Stimulated activated CD8-positive, alpha-beta memory T cell treated with anti-CD3 and anti-CD28 coated beads, Interleukin-15, amount 100 ng/mL, for 4 hours (primary cell): ENCODE measurements at regions not wholly inside any gene's neighbourhood (a gene's known extent, or its start where the extent isn't known, plus 50 kb on each side); places are given as distances from the start of the nearest gene placed in this dataset.
"Not testable (repeated sequence)": the region's sequence is repeated elsewhere in the genome, so short reads cannot be mapped to it uniquely, and the experiment has no call there.

Experiments used
- DNase-seq, 2 donors: peaks; one replicate each; pipeline ENCODE4 v3.0.0-alpha.2; 2020; ENCODE audit warnings: low read depth in 2 of 2

DNA sequence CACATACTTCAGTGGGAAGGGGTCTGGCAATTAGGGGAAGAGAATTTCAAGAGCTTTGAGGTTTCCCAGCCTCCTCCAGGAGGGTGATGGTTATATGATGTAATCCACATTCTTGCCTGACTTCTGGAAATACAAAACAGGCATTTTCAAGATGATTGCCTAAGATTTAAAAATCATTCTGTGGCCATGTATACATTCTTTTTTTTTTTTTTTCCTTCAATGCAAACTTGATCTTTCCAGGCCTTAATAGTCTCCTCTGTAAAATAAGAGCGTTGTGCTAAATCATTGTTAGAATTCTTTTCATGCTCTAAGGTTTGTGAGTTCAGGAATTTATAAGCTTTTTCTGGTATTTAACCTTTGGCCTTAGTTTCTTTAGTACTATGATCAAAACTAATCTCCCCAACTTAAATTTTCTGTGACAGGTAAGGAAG is 192.3 kb upstream of the HMCN1 start:
- DNase-seq, result no peak

- no peak for DNase-seq
Observed at GRCh38 chr1:185540295-185540694, 193.9 kb upstream of the HMCN1 start.

GRCh38 chr1:185539277-185539943 is 194.8 kb upstream of the HMCN1 start:
- no peak for DNase-seq

GRCh38 chr1:185538309-185538898 is 195.8 kb upstream of the HMCN1 start:
- DNase-seq, result not testable (repeated sequence)

DNA sequence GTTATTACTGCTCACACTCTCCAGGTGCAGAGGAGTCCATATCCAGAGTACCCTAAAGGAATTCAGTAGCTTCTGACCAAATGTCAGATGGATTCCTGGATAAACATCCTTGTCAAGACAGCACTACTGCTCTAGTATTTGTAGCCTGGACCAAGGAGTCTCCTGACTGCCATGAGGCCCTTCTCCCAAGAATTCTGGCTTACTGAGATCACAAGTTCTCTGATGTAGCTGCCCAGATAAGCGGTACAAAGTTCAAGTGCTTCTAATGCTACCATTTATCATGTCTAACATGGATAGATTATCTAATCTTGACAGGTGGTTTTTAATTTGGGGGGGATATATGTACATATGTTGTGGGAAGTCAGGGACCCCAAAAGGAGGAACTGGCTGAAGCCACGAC is 196.6 kb upstream of the HMCN1 start:
- DNase-seq, result no peak

- DNase-seq, result no peak
Observed at GRCh38 chr1:185536165-185536920, 197.8 kb upstream of the HMCN1 start.

- no peak for DNase-seq
Observed at GRCh38 chr1:185535621-185536020, 198.6 kb upstream of the HMCN1 start.

GRCh38 chr1:185534801-185535200 is 199.4 kb upstream of the HMCN1 start:
- DNase-seq, result no peak

DNA sequence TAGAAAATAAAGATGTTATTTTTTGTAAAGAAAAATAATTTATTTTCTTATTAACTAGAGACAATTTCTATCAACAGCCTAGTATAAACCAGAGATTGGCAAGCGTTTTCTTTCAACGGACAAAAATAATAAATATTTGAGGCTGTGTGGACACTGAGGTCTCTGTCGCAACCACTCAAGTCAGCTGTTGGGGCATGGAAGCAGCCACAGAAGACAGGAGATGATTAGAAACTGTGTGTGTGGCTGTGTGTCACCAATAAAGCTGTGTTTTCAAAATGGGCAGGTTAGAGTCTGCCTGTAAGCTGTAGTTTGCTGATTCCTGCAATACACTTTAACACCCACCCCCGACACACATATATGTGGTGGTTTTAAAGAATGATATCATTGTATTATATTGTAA is 200.6 kb upstream of the HMCN1 start:
- DNase-seq, result no peak

DNA sequence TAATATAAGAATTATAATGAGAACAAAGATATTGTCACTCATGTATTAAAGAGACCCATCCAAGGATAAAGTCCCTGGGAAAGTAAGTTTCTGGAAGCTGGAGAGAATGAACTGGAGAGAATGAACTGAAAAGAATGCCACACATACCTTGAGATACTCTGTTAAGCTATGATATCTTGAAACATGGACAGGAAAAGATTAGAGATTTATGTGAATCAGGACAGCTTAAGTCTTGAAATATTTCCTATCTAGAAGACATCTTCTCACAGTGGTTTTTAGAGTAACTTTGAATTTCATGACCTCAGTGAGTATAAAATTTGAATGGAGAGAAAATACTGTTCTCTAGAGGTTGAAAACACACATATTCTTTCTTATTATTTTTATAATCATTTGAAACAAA is 201.3 kb upstream of the HMCN1 start:
- no peak for DNase-seq

GRCh38 chr1:185531838-185532237 is 202.4 kb upstream of the HMCN1 start:
- DNase-seq, result no peak

DNA sequence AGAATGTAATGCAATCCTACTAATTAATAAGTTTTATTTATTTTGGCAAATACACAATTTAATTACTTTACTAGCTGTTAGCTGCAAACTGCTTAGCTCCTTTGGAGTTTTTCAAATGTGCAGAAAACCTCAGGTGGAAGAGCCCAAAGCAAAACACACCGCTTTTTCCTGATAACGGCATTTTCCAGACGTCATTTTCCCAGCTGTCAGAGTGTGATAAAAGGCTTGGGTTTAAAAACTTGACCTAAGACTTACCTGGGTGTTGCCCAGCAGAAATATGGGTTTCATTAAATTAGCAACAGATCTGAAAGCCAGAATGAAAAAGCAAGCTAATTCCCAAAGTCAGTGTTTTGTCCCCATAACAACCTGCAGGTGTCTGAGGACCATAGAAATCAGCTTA is 204.0 kb upstream of the HMCN1 start:
- DNase-seq, result no peak

- DNase-seq, result no peak
Observed at GRCh38 chr1:185529673-185530072, 204.5 kb upstream of the HMCN1 start.

DNA sequence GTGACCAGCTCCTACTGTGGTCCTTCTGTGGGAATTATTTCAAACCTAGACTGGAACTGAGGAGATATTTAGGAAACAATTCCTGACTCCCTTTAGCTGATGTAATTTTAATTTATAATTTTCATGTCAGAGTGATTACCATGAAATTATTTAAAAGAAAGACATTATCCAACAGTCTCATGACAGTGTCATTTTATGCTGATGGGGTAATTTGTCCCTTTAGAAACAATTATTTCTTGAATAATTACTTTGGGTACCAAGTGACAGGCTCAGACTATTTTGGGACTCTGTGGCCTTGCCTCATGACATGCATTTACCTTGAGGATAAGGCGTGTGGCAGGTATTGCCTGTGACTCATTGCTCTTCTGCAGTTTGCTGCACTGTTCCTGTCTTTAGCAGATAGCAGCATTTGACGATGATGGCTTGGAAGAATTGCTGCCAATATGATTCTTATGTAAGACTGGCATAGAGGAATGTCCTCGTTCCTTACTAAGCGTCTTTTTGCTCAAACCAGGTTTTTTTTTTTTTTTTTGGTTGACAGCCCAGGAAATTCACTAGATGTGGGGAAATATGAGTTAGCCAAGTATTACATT is 206.0 kb upstream of the HMCN1 start:
- DNase-seq, result no peak

DNA sequence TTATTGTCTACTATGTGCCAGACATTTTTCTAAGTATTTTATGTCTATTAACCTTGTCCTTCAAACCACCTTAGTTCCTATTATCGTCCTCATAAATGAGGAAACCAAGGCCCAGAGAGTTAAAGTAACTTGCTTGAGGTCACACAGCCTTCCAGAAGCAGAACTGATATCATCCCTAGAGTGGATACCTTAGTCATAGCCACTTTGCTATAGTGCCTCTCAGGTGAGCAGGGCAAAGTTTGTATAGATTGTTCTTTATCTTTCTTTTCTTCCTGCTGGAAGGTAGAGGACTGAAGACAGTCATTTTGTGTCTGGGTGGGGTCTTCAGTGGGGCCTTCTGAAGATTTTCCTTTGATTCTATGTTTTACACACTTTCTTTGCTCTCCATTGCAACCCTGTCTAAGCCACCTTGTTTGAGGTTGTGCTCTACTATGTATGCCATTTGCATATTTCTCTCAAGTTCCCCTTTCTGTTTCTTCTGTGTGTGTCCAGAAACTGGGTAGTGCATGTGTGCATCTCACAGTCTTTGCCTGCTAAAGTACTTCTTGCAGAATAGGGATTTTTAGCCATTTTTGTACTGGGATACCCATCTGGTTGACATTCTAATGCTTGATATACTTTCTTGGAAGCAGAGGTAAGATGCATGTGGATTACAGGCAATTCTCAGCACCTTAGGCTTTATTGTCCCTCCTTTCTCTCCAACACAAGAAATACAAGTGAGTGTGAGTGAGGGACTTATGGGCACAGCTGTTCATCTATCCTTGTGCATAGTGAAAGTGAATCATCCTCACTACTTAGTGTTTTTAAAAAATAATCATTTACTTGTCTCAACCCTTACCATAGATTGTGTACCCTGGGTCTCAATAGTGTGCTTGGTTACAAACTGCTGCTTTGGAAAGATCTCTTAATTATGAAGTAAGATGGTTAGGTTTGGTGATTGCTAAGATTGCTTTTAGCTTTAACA is 207.6 kb upstream of the HMCN1 start:
- no peak for DNase-seq

GRCh38 chr1:185520188-185520920 is 203.3 kb upstream of the IVNS1ABP start:
- no peak for DNase-seq

- DNase-seq, result no peak
Observed at GRCh38 chr1:185517808-185518419, 200.9 kb upstream of the IVNS1ABP start.

DNA sequence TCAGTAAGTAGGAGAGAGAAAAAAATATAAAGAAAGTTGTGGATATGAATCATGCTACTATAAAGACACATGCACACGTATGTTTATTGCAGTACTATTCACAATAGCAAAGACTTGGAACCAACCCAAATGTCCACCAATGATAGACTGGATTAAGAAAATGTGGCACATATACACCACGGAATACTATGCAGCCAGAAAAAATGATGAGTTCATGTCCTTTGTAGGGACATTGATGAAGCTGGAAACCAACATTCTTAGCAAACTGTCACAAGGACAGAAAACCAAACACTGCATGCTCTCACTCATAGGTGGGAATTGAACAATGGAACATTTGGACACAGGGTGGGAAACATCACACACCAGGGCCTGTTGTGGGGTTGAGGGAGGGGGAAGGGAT is 200.3 kb upstream of the IVNS1ABP start:
- not testable (repeated sequence) for DNase-seq

DNA sequence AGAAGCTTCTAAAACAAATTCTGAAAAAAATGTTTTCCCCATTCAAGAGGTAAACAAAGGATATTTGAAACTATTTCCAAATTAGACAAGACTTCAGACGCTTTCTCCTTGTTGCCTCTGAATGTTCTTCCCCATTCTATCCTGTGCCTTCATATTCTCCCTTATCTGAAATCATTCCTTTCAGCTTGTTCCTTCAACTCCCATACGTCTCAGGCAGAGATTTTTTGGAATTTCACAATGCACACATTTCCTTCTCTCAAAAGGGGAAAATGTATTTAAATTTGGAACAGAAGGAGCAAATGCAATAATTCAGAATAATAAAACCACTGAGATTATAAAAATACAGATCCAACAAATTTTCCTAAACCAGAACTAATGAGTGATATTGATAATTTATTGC is 198.7 kb upstream of the IVNS1ABP start:
- no peak for DNase-seq

DNA sequence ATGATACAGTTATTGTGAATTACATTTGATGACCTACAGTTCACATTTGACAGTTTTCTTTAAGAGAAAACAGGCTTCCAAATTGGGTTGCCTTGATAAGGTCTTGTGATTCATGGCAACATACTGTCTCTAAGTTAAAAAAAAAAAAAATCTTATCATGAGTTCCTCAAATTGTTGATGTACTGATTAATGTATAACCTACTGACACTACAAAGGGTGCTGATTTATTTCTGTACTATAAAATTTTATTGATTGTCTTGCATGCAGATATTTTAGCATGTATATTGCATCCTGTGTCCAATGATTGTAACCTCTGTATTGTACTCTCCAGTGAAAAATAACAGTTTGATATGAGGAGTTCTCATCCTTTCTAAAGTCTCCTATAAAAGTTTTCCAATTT is 197.3 kb upstream of the IVNS1ABP start:
- DNase-seq, result no peak
